Peyer's patch (tissue), 4 donors: ENCODE measurements at regions not wholly inside any gene's neighbourhood (a gene's known extent, or its start where the extent isn't known, plus 50 kb on each side); places are given as distances from the start of the nearest gene placed in this dataset.
A peak's percentile ranks its signal among the peaks of the same experiment; 100 is the strongest.

Experiments
- DNase-seq, 3 donors: peaks; one replicate each; pipeline ENCODE4 v3.0.0-alpha.2; 2017 to 2019
- H3K27ac ChIP-seq, 4 donors: fragments of 200-600 bp; sonication (generic); one replicate each; pipeline ENCODE4 v1.5.1; 2016 to 2019
- H3K27me3 ChIP-seq, 2 donors: fragments of 200-600 bp; sonication (generic); one replicate each; pipeline ENCODE4 v1.5.1; 2019
- H3K36me3 ChIP-seq, 3 donors: fragments of 200-600 bp; sonication (generic); one replicate each; pipeline ENCODE4 v1.5.1; 2016 to 2019
- H3K4me1 ChIP-seq, 4 donors: fragments of 200-600 bp; sonication (generic); one replicate each; pipeline ENCODE4 v1.5.1; 2016 to 2019
- H3K4me3 ChIP-seq, 4 donors: fragments of 200-600 bp; sonication (generic); 1 replicate in 3 of 4; 2 replicates in 1 of 4; pipeline ENCODE4 v1.5.1; 2016 to 2019; ENCODE audit warnings: mild to moderate bottlenecking in 1 of 4
- H3K9me3 ChIP-seq, 4 donors: fragments of 200-600 bp; sonication (generic); one replicate each; pipeline ENCODE4 v1.5.1; 2016 to 2019; ENCODE audit warnings: mild to moderate bottlenecking in 1 of 4
- POLR2A ChIP-seq, 2 donors: fragments of 450-650 bp; IDR thresholded peaks; one replicate each; pipeline ENCODE4 v1.5.1; 2017; ENCODE audit warnings: antibody characterized with exemption in 2 of 2, mild to moderate bottlenecking in 2 of 2, moderate library complexity in 2 of 2
- TF ChIP-seq, protein P1 (sequence below), 6 experiments: fragments of 450-650 bp in 4 of 6; fragments of 200-600 bp in 2 of 6; sonication (generic) in 1 of 6; IDR thresholded peaks; one replicate each; pipeline ENCODE4 v1.5.1; 2017 to 2019; ENCODE audit warnings: antibody characterized with exemption in 6 of 6, mild to moderate bottlenecking in 3 of 6, moderate library complexity in 1 of 6

DNA sequence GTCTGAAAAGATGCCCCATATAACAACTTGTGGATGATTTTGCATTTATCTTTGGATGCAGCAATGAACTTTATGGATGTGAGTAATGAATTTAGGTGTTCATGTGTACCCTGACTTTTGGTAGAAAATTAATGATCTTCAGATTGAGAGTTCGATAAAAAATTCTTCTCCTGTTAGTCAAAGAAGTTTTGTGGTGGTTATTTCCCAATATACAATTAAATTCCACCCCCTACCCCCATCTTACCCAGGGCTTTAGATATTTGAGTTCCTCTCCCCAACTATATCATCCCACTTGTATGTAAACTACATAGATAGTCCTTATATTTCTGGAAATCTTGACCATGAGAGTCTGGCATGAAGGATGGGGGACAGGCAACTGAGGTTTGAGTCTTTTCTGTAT, 126.1 kb upstream of the ALDH1A3 start:
- Histone ChIP-seq H3K4me1 (no peaks in the 10 kb centered on the region), H3K36me3 (no peaks in the 10 kb centered on the region), H3K27ac (no peak overlapping the region), H3K4me3 (no peak overlapping the region), H3K9me3 (no peaks in the 10 kb centered on the region), H3K27me3 (no peaks in the 10 kb centered on the region)
- TF ChIP-seq, protein P1, sequence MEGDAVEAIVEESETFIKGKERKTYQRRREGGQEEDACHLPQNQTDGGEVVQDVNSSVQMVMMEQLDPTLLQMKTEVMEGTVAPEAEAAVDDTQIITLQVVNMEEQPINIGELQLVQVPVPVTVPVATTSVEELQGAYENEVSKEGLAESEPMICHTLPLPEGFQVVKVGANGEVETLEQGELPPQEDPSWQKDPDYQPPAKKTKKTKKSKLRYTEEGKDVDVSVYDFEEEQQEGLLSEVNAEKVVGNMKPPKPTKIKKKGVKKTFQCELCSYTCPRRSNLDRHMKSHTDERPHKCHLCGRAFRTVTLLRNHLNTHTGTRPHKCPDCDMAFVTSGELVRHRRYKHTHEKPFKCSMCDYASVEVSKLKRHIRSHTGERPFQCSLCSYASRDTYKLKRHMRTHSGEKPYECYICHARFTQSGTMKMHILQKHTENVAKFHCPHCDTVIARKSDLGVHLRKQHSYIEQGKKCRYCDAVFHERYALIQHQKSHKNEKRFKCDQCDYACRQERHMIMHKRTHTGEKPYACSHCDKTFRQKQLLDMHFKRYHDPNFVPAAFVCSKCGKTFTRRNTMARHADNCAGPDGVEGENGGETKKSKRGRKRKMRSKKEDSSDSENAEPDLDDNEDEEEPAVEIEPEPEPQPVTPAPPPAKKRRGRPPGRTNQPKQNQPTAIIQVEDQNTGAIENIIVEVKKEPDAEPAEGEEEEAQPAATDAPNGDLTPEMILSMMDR (IDR thresholded peaks at IDR 0.05), result no peak
- DNase-seq, result no peak

DNA sequence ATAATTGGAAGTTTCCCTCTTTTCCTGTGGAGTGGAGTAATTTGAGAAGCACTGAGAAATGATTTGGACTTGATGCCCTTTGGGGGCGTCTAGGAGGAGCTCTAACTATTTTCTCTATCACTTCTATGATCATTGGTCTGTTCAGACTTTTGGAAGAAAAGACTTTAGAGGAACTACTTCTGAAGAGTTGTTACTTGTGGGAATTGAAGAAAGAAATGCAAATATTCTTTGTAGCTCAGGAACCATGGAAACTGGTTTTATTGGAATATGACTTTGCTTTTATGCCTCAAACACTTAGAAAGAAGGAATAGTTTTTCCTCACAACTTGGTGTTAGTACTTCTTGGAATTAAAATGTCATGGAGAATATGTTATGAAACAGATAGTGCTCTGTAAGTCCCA, 122.0 kb upstream of the ALDH1A3 start:
- Histone ChIP-seq H3K27ac (no peak overlapping the region), H3K4me3 (no peak overlapping the region), H3K27me3 (no peaks in the 10 kb centered on the region), H3K4me1 (peaks cover 0 to 9% (median 0%) of the 10 kb centered on the region in 4 donors), H3K9me3 (no peaks in the 10 kb centered on the region), H3K36me3 (no peaks in the 10 kb centered on the region)
- no peak for TF ChIP-seq POLR2A (IDR thresholded peaks at IDR 0.05)
- TF ChIP-seq, protein P1 (IDR thresholded peaks at IDR 0.05), result no peak
- no peak for DNase-seq

DNA sequence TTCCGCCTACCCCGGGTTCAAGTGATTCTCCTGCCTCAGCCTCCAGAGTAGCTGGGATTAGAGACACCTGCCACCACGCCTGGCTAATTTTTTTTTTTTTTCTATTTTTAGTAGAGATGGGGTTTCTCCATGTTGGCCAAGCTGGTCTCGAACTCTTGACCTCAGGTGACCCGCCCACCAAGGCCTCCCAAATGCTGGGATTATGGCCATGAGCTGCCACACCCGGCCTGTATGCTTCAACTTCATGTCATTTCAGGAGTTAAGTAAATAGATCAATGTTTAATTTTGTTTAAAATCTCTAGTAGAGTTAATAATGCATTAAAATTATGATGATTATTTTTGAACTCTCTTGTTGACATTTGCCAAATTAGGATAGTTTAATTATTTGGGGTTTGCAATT, 121.1 kb upstream of the ALDH1A3 start:
- Histone ChIP-seq H3K36me3 (no peaks in the 10 kb centered on the region), H3K27me3 (no peaks in the 10 kb centered on the region), H3K27ac (no peak overlapping the region), H3K4me1 (peaks cover 0 to 9% (median 0%) of the 10 kb centered on the region in 4 donors), H3K4me3 (no peak overlapping the region), H3K9me3 (no peaks in the 10 kb centered on the region)
- no peak for TF ChIP-seq POLR2A (IDR thresholded peaks at IDR 0.05)
- no peak for DNase-seq

DNA sequence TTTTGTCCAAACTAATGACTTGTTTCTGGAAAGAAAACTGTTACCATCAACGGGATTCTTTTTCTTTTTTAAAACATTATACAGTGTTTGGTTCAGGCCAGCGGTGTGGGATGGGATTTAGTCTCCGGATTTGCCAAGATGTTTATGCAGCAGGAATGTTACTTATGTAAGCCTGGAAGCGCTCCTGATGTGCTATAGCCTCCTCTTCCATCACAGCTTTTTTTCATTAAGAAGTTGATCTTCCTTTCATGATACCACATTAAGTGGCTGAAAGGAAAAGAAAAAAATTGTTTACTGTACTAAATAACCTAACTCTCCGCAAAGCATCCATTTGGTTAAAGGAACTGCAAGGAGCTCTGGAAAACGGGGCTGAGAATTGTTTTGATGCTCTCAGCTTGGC, 120.5 kb upstream of the ALDH1A3 start:
- TF ChIP-seq, protein P1 (IDR thresholded peaks at IDR 0.05), result no peak
- no peak for TF ChIP-seq POLR2A (IDR thresholded peaks at IDR 0.05)
- Histone ChIP-seq H3K4me3 (no peak overlapping the region), H3K27me3 (no peaks in the 10 kb centered on the region), H3K4me1 (peaks cover 0 to 9% (median 0%) of the 10 kb centered on the region in 4 donors), H3K9me3 (no peaks in the 10 kb centered on the region), H3K27ac (peak overlapping the region in 2 of 4 donors; percentile 12 to 45), H3K36me3 (no peaks in the 10 kb centered on the region)
- DNase-seq, result no peak

DNA sequence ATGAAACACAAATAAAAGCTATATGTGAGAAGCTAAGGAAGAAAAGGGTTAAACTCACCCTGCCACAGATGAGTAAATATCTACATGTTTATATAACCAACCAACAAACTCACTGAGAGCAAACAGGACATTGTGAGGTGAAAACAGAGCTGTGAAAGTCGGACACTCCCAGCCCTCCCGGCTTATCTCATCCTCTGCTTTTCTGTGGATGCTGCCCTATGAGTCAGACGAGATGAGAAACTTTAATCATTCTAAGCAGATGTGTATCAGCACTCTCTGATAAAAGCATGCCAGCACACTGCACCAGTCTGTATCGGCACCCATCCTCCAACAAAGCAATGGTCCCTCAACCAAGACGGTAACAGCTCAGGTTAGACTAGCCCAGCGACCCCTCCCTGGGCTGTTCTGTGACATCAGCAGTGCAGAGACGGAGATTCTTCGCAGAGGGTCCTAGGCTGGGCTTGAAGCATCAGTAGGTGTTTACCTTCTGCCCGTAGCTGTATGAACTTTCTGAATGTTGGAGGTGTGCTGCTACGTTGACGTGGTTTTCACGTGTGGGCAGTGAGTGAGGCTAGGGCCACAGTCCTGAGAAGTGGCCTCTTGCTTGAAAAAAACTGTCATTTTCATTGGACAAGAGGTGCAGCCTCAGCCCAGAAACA, 119.8 kb upstream of the ALDH1A3 start:
- peak overlapping the region in 2 of 4 donors; percentile 12 to 45 for H3K27ac ChIP-seq
- no peaks in the 10 kb centered on the region for H3K27me3 ChIP-seq
- H3K4me1 ChIP-seq, result peaks cover 0 to 9% (median 0%) of the 10 kb centered on the region in 4 donors
- no peaks in the 10 kb centered on the region for H3K36me3 ChIP-seq
- peak in 1 of 3 donors; percentile 71 for DNase-seq
- no peaks in the 10 kb centered on the region for H3K9me3 ChIP-seq
- no peak overlapping the region for H3K4me3 ChIP-seq
- TF ChIP-seq, protein P1 (IDR thresholded peaks at IDR 0.05), result no peak
- no peak for TF ChIP-seq POLR2A (IDR thresholded peaks at IDR 0.05)

DNA sequence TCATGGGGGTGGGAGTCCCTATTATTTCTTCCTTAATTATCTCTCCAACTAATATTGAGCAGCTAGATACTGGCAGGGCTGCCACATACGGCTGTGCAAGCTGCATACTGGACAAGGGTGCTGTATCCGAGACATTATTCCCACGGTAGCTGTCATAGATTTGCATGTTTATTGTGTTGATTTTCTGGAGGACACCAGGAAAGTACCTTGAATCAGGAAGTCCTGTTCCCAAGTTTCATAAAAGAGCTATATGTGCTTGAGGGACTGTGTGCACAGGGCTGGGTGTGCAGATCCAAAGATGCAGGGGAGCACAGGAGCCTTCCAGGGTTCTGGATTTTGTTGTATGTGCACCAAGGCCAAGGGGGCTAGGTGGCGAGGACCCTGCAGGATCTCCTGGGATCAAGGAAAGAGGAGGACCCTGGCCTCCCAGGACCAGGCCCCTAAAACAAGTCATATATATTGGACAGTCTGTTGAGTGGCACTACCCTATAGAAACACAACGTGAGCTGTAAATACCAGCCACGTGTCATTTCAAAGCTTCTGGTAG, 119.2 kb upstream of the ALDH1A3 start:
- Histone ChIP-seq H3K4me3 (no peak overlapping the region), H3K36me3 (no peaks in the 10 kb centered on the region), H3K27ac (no peak overlapping the region), H3K4me1 (peaks cover 0 to 9% (median 0%) of the 10 kb centered on the region in 4 donors), H3K27me3 (no peaks in the 10 kb centered on the region), H3K9me3 (no peaks in the 10 kb centered on the region)
- TF ChIP-seq, protein P1 (IDR thresholded peaks at IDR 0.05), result no peak
- TF ChIP-seq POLR2A (IDR thresholded peaks at IDR 0.05), result no peak
- no peak for DNase-seq
